ENCODE measurements at regions not wholly inside any gene's neighbourhood (a gene's known extent, or its start where the extent isn't known, plus 50 kb on each side); places are given as distances from the start of the nearest gene placed in this dataset.
"Not testable (repeated sequence)": the region's sequence is repeated elsewhere in the genome, so short reads cannot be mapped to it uniquely, and the experiment has no call there.

- DNase-seq: no peak
- intact Hi-C loops (cut with DNase I): no loop called here
These were observed 122.8 kb upstream of the TNPO1 start for GRCh38 chr5:72693546-72694205.

DNA sequence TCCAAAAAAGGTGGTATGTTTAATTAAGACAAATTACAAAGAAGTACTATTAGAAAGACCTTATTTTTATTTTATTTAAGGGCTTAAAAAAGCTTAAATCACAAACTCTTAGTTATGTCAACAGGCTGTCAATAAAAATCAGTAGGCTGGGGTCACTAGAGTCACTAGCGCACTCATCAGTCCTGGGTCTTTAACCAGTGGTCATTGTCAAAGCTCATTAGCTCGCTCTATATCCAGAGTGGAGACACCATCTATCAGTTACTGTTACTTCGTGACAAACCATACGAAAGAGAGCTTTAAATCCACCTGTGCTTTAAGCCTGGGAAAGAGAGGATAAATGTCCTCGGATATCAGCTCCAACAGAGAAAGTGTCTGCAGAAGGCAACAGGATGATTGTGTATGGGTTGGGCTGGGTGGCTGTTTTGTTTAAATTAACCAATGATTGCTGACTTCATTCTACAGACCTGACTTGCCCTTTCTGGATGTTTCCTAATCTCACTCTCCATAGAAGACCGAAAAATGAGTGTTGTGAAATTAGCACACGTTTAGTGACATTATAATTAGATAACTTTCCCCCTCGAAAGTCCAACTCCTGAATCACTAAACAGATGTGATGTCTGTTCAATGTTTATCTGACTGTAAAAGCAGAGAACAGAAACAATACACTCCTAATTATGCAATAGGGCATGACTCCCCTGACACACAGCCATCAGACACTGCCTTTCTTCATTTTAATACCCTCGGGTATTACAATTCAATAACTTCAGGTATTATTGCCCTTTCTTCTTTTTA, 123.6 kb upstream of the TNPO1 start:
- intact Hi-C loops (cut with DNase I): no loop called here
- DNase-seq: no peak

- no peak for DNase-seq
- intact Hi-C loops (cut with DNase I): no loop called here
These were observed 124.2 kb upstream of the TNPO1 start for GRCh38 chr5:72692231-72692637.

- DNase-seq: no peak
- intact Hi-C loops (cut with DNase I): no loop called here
These were observed 124.7 kb upstream of the TNPO1 start for GRCh38 chr5:72691751-72692150.

GRCh38 chr5:72688916-72689315, 127.5 kb upstream of the TNPO1 start:
- DNase-seq: no peak
- intact Hi-C loops (cut with DNase I): no loop called here

GRCh38 chr5:72687288-72687687, 129.2 kb upstream of the TNPO1 start:
- no peak for DNase-seq
- intact Hi-C loops (cut with DNase I): no loop called here

DNA sequence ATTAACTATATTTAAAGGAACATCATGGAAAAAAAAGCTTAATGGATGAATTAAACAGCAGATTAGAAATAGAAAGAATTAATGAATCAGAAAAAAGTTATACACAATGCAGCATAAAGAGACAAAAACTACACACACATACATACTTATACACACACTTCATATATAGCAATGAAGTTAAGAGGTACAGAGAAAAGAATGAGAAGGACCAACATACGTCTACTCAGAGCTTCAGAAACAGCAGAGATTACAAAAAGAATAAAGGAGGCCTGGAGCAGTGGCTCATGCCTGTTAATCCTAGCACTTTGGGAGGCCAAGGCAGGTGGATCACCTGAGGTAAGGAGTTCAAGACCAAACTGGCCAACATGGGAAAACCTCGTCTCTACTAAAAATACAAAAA, 133.9 kb upstream of the TNPO1 start:
- no peak for DNase-seq
- intact Hi-C loops (cut with DNase I): no loop called here

DNA sequence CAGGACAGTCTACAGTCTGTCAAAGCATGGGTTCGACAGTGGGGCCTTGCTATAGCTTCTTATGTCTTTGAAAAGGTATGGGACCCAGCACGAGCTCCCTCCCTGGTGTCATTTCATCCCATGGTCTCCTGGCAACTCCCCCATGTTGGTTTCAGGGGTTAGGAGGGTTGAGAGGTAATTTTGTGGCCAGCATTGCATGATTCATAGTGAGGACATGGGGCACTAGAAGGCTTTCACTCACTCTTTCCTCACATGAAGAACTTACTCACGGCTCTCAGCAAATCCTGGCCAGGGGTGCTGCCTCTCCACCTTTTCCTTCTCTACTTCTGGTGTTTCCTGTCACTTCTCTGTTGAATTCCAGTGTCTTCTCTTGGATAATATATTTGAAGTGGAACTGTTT, 134.7 kb upstream of the TNPO1 start:
- no peak for DNase-seq
- intact Hi-C loops (cut with DNase I): no loop called here

DNA sequence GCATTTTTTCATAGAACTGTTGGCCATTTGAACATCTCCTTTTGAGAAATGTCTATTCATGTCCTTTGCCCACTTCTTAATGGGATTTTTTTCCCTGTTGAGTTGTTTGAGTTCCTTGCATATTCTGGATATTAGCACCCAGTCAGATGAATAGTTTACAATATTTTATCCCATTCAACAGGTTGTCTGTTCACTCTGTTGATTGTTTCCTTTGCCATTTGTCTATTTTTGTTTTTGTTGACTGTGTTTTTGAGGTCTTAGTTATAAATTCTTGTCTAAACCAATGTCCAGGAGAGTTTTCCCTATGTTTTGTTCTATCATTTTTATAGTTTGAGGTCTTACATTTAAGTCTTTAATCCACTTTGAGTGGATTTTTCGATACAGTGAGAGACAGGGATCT, 139.0 kb upstream of the TNPO1 start:
- DNase-seq: no peak
- intact Hi-C loops (cut with DNase I): no loop called here

DNA sequence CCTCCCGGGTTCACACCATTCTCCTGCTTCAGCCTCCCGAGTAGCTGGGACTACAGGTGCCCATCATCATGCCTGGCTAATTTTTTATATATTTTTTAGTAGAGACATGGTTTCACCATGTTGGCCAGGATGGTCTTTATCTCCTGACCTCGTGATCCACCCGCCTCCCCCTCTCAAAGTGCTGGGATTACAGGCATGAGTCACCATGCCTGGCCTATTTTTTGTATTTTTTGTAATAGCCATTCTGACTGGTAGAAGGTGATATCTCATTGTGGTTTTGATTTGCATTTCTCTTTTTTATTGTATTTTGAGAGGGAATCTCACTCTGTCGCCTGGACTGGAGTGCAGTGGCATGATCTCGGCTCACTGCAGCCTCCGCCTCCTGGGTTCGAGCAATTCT, 139.6 kb upstream of the TNPO1 start:
- DNase-seq; intact Hi-C loops (cut with DNase I): not testable (repeated sequence)

GRCh38 chr5:72673623-72674022, 142.8 kb upstream of the TNPO1 start:
- no peak for DNase-seq
- intact Hi-C loops (cut with DNase I): no loop called here

GRCh38 chr5:72673180-72673579, 143.3 kb upstream of the TNPO1 start:
- DNase-seq: no peak
- intact Hi-C loops (cut with DNase I): no loop called here

GRCh38 chr5:72667708-72668107, 148.8 kb upstream of the TNPO1 start:
- no peak for DNase-seq
- intact Hi-C loops (cut with DNase I): no loop called here

DNA sequence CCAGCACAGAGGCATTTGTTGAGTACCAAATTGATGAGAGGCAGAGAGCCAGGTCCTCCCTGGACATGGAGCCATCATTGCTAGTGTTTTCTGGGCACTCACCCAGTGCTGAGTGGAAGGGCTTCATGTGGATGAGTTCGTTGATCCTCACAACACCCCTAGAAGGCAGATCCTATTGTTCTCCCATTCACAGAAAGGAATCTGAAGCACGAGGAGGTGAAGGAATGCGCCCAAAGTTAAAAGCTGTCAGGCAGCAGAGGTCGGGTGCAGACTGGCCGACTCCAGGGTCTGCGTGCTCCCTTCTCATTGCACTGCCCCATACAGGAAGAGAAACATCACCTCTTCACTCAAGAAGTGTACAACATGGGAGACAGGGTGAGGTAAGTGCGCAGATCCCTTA, 153.5 kb upstream of the TNPO1 start:
- no peak for DNase-seq
- intact Hi-C loops (cut with DNase I): no loop called here

DNA sequence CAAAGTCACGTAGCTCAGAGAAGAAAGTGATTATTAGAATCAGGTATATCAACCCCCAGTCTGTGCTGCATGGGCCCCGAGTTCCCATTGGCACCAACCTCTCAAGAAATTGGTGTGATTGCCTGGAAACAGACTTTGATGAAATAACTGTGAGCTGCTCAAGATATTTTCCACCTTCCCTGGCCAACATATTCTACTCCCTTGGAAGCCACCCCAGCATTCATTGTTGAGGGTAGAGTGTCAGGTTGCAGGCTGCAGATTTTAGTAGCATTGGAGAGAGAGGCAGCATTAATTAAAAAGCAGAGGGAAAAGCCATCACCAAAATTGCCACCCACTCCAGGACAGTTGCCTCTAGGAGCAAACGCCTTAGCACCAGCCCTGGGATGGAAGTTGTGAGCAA, 154.2 kb upstream of the TNPO1 start:
- intact Hi-C loops (cut with DNase I): no loop called here
- DNase-seq: no peak

GRCh38 chr5:72661405-72661804, 154.2 kb upstream of the ZNF366 start:
- intact Hi-C loops (cut with DNase I): no loop called here
- peak in 1 of 10 donors; percentile 13 for DNase-seq

DNA sequence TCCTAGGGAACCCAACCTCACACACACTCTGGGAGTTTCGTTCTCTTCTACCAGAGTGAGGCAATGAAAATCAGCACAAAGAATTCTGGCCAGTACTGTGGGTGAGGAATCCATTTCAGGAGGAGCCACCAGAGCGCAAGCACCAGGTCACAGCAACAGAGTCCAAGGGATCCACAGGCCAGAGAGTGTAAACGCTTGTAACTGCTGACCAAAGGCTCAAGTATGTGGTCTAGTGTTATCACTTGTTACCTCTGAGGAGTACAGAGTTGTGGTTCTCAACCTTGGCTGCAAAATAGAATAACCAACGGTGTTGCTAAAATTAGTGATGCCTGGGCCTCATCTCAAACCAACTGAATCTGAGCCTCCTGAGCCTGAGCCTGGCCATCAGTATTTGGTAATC, 152.5 kb upstream of the ZNF366 start:
- intact Hi-C loops (cut with DNase I): no loop called here
- no peak for DNase-seq

- intact Hi-C loops (cut with DNase I): no loop called here
- no peak for DNase-seq
These were observed 151.7 kb upstream of the ZNF366 start for GRCh38 chr5:72658761-72659540.

GRCh38 chr5:72658161-72658560, 151.0 kb upstream of the ZNF366 start:
- intact Hi-C loops (cut with DNase I): no loop called here
- no peak for DNase-seq

- intact Hi-C loops (cut with DNase I): no loop called here
- DNase-seq: peak in 1 of 10 donors; percentile 71
These were observed 149.7 kb upstream of the ZNF366 start for GRCh38 chr5:72656756-72657513.

DNA sequence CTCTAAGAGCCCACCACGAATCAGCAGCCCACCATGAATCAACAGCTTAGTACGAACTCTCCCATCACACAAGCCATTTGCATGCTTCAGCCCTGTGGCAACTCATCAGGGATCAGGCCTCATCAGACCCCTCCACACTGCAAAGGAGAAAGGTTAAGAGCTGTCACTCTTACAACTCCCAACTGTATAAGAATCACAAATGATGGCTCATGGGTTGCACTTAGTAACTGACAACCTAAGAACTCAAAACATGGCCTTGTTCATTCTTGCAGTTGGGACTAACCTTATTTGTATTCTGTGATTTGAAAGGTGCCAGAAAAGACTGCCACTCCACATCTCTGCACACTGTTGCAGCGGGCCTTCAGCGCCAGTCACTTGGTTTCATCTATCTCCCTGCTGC, 149.1 kb upstream of the ZNF366 start:
- DNase-seq: peak in 1 of 10 donors; percentile 31
- intact Hi-C loops (cut with DNase I): no loop called here

Data from posterior cingulate gyrus (tissue), 11 donors.